ENCODE measurements at regions not wholly inside any gene's neighbourhood (a gene's known extent, or its start where the extent isn't known, plus 50 kb on each side); places are given as distances from the start of the nearest gene placed in this dataset.

DNA sequence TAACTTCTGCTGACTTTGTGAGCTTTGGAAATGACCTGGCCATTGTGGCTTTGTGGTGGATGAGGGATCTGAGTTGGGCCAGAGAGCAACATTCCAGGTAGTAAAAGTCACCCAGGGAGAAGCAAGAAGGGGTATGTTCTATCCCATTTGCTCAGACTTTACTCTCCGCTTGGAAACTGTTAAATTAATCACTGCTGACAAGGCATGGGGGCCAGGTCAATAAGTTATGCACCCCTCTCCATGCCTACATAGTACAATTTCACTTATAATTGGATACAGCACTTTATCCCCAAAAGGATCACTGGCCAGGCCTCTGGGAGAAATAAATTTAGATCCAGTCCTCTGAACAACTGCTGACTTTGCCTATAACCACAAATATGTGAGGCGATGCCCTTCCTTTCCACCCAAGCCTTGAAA, 92.1 kb downstream of the RPRM start:
- Histone ChIP-seq H3K27me3 (ENCODE audit: low read length) (no peaks in the 10 kb centered on the region), H3K4me2 (ENCODE audit: low read depth, low read length, poor library complexity, severe bottlenecking) (no peak overlapping the region), H3K9me2 (replicated peaks; ENCODE audit: insufficient read depth, low read length) (no peaks in the 10 kb centered on the region), H3K9me3 (ENCODE audit: insufficient read depth, low read length) (no peaks in the 10 kb centered on the region), H3K79me2 (ENCODE audit: insufficient read depth, low read length) (no peaks in the 10 kb centered on the region), H3K27ac (ENCODE audit: low read depth, low read length) (no peak overlapping the region), H3K36me3 (ENCODE audit: low read length) (no peaks in the 10 kb centered on the region), H3K4me3 (ENCODE audit: insufficient read depth, low read length, poor library complexity, severe bottlenecking) (no peak overlapping the region), H3K9ac (ENCODE audit: low read length) (no peak overlapping the region), H3F3A (ENCODE audit: insufficient read depth) (no peaks in the 10 kb centered on the region), H2AFZ (ENCODE audit: low read depth, low read length, severe bottlenecking) (no peak overlapping the region), H4K20me1 (ENCODE audit: low read depth, low read length) (no peaks in the 10 kb centered on the region)
- no peak for TF ChIP-seq EZH2phosphoT487 (conservative IDR thresholded peaks at IDR 0.05; ENCODE audit: low read length)
- TF ChIP-seq, protein P1, sequence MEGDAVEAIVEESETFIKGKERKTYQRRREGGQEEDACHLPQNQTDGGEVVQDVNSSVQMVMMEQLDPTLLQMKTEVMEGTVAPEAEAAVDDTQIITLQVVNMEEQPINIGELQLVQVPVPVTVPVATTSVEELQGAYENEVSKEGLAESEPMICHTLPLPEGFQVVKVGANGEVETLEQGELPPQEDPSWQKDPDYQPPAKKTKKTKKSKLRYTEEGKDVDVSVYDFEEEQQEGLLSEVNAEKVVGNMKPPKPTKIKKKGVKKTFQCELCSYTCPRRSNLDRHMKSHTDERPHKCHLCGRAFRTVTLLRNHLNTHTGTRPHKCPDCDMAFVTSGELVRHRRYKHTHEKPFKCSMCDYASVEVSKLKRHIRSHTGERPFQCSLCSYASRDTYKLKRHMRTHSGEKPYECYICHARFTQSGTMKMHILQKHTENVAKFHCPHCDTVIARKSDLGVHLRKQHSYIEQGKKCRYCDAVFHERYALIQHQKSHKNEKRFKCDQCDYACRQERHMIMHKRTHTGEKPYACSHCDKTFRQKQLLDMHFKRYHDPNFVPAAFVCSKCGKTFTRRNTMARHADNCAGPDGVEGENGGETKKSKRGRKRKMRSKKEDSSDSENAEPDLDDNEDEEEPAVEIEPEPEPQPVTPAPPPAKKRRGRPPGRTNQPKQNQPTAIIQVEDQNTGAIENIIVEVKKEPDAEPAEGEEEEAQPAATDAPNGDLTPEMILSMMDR (IDR thresholded peaks at IDR 0.05; ENCODE audit: insufficient read depth, low read length, poor library complexity, severe bottlenecking): no peak

DNA sequence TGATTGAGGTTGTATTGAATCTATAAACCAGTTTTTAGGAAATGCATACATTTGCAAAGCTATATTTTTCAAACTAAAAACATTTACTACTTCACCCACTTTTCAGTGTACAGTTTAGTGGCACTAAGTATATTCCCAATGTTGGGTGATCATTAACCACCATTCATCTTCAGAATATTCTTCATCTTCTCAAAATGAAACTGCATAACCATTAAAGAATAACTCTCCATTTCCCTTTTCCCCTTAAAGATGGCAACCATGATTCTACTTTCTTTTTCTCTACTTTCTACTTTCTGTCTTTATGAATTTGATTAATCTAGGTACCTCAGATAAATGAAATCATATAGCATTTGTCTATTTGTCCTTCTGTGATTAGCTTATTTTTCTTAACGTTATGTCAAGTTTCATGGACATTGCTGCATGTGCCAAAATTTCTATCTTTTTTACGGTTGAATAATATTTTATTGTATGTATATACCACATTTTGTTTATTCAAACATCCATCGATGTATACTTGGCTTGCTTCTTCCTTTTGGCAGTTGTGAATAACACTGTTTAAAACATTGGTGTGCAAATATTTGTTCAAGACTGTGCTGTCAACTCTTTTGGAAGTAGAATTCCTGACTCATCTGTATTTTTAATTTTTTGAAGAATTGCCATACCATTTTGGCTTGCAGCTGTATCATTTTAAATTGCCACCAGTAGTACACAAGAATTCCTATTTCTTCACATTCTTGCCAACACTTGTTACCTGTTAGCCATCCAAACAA, 104.9 kb downstream of the RPRM start:
- no peaks in the 10 kb centered on the region for H3K36me3 ChIP-seq (ENCODE audit: low read length)
- H3K4me2 ChIP-seq (ENCODE audit: low read depth, low read length, poor library complexity, severe bottlenecking): no peak overlapping the region
- no peak overlapping the region for H3K4me3 ChIP-seq (ENCODE audit: insufficient read depth, low read length, poor library complexity, severe bottlenecking)
- no peaks in the 10 kb centered on the region for H3K79me2 ChIP-seq (ENCODE audit: insufficient read depth, low read length)
- no peaks in the 10 kb centered on the region for H3K9me3 ChIP-seq (ENCODE audit: insufficient read depth, low read length)
- no peaks in the 10 kb centered on the region for H4K20me1 ChIP-seq (ENCODE audit: low read depth, low read length)
- no peak for TF ChIP-seq EZH2phosphoT487 (conservative IDR thresholded peaks at IDR 0.05; ENCODE audit: low read length)
- TF ChIP-seq, protein P1 (IDR thresholded peaks at IDR 0.05; ENCODE audit: insufficient read depth, low read length, poor library complexity, severe bottlenecking): no peak
- no peaks in the 10 kb centered on the region for H3F3A ChIP-seq (ENCODE audit: insufficient read depth)
- H3K27me3 ChIP-seq (ENCODE audit: low read length): no peaks in the 10 kb centered on the region
- no peak overlapping the region for H3K9ac ChIP-seq (ENCODE audit: low read length)
- H3K9me2 ChIP-seq (replicated peaks; ENCODE audit: insufficient read depth, low read length): no peaks in the 10 kb centered on the region
- no peak overlapping the region for H2AFZ ChIP-seq (ENCODE audit: low read depth, low read length, severe bottlenecking)
- no peak overlapping the region for H3K27ac ChIP-seq (ENCODE audit: low read depth, low read length)

- Histone ChIP-seq H3K27me3 (ENCODE audit: low read length) (no peaks in the 10 kb centered on the region), H3K4me3 (ENCODE audit: insufficient read depth, low read length, poor library complexity, severe bottlenecking) (no peak overlapping the region), H3K4me2 (ENCODE audit: low read depth, low read length, poor library complexity, severe bottlenecking) (no peak overlapping the region), H3K9me2 (replicated peaks; ENCODE audit: insufficient read depth, low read length) (no peaks in the 10 kb centered on the region), H4K20me1 (ENCODE audit: low read depth, low read length) (no peaks in the 10 kb centered on the region), H3K9me3 (ENCODE audit: insufficient read depth, low read length) (no peaks in the 10 kb centered on the region), H3F3A (ENCODE audit: insufficient read depth) (no peaks in the 10 kb centered on the region), H3K36me3 (ENCODE audit: low read length) (no peaks in the 10 kb centered on the region), H3K79me2 (ENCODE audit: insufficient read depth, low read length) (no peaks in the 10 kb centered on the region), H2AFZ (ENCODE audit: low read depth, low read length, severe bottlenecking) (no peak overlapping the region), H3K27ac (ENCODE audit: low read depth, low read length) (no peak overlapping the region), H3K9ac (ENCODE audit: low read length) (no peak overlapping the region)
- no peak for TF ChIP-seq EZH2phosphoT487 (conservative IDR thresholded peaks at IDR 0.05; ENCODE audit: low read length)
- TF ChIP-seq, protein P1 (IDR thresholded peaks at IDR 0.05; ENCODE audit: insufficient read depth, low read length, poor library complexity, severe bottlenecking): no peak
Observed at GRCh38 chr2:153360239-153360638, 118.3 kb downstream of the RPRM start.

Measured in SU-DHL-6 (cell line).